Esophagus mucosa (tissue), 1 donor: ENCODE measurements at regions not wholly inside any gene's neighbourhood (a gene's known extent, or its start where the extent isn't known, plus 50 kb on each side); places are given as distances from the start of the nearest gene placed in this dataset.

Experiments used
- ATAC-seq: fragments of 200-7000 bp; cut with Tn5 transposase; one replicate; pipeline ENCODE4 v1.9.1; 2020
- donor health status: DM: yes; HTN: yes; CAD: no.

DNA sequence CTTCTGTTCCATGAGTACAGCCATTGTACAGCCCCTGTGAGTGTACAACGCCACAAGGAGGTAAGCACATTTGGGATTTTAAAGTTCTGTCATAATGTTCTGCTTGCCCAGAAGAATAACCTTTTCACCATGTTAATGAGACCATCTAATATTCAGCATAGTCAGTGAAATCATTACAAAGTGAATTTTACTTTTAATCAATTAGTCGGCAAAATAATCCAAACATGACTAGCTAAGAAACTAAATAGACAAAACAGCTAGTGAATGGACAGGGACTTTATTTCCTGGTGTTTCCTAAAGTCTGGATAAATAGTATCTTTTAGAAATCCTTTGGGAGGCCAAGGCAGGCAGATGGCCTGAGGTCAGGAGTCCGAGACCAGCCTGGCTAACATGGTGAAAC is 69.0 kb upstream of the NRSN1 start:
- no peak for ATAC-seq

DNA sequence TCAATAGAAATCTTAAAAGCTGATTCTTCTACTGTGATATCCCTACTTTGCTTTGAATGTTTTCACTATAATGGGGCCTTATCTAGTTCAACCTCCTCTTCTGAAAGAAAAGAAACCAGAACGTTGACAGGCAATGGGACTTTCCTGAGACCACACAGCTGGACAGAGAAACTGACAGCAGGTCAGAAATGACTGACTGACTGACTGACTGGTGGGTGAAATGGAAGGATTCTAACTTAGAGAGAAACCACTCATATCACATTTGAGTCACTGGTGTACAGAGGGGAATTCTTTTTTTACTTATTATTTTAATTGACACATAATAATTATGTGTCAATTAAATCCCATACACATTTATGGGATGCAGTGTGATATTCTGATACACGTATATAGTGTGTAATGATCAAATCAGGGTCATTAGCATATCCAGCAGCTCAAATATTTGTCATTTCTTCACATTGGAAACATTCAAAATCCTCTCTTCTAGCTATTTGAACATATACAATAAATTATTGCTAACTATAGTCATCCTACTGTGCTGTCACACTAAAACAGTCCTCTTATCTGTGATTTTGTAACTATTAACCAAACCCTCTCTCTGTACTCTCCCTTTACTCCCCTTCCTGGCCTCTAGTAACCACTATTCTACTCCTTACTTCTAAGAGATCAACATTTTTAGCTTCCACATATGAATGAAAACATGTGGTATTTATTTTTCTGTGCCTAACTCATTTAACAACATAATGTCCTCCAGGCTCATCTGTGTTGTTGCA is 64.8 kb upstream of the NRSN1 start:
- no peak for ATAC-seq

DNA sequence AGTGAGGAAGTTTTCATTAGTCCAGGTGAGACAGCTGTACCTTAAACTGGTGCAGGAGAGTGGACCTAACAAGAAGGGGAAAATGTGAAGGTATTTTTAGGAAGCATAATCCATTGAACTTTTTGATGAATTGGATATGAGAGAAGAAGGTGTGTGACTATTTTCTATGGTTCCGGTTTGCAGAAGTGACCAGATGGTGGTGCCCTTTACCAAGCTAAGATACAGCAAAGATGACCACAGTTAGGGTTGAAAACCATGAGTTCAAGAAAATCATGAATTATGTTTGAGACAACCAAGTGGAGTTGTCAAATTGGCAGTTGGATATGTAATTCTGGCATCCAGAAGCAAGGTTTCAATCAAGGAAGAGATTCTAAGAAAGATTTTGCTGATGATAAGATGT is 61.9 kb upstream of the NRSN1 start:
- no peak for ATAC-seq

DNA sequence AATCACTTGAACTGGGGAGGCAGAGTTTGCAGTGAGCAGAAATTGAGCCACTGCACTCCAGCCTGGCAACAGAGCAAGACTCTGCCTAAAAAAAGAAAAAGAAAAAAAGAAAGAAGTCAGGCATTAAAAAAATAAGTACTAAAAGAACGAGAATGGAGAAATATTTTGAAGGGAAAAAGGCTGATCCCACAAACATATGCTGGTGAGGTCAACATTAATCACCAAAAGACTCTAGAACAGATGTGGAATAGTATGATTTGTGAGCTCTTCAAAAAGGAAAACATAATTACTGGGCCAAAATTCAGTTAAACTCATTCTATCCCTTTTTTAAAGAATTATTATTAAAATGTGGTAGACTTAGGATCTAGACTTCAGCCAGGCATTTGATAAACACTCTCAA is 61.2 kb upstream of the NRSN1 start:
- ATAC-seq, result no peak

DNA sequence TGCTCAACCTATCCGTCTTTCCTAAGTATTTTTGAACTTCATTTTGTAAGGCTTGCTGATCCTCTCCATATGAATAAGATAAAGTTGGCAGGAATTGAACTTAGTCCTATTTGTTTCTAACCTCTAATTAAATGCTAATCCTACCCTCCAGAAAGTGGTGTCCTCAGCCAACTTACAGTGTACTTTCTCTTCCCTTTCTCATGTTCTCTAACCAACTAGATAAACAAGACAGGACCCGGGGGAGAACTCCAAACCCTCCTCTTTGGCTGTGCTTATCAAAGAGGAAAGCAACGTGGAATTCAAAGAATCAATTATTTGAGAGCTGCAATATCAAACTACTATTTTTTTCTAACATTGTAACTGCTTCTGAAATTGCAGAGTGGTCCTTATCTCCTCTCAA is 56.5 kb upstream of the NRSN1 start:
- ATAC-seq, result no peak

DNA sequence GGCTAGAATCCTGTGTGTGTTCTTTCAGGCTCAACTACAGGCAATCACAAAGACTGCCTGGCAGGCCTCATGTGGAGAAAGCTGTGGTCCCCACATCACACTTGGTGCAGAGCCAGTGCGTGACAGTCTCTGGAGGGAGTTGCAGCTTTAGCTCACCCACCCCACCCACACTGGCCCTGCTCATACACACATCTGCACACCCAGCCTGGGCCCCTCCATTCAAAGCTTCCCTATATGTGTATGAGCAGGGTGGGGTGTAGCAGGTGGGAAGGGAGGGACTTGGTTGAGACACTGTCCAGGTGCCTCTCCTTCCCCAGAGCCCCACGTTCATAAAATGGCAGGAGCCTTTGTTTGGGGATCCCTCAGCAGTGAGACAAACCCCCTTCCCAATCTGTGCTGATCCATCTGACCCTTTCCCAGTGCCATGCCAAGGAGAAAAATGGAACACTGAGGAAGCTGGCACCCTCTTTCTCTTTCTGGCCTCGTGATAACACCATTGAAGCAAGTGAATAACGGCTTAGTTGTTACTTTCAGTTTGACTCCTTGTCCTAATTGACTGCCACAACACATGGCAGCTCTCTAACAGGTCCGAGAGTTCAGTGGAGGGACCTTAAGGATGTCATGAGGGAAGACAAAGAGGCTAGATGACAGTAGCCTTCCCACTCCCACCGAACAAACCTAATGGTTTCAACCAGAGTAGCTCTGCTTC is 53.8 kb upstream of the NRSN1 start:
- no peak for ATAC-seq

DNA sequence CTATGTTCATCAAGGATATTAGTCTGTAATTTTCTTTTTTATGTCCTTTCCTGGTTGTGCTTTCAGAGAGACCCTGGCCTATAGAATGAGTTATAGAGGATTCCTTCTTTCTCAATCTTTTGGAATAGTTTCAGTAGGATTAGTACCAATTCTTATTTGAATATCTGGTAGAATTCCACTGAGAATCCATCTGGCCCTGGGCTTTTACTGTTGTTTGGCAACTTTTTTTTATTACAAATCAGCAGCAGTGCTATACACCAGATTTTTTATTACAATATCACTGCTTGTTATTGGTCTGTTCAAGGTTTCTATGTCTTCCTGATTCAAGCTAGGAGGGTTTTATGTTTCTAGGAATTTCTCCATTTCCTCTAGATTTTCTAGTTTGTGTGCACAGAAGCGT is 50.0 kb upstream of the NRSN1 start:
- ATAC-seq, result no peak
